HCT116 (cell line): ENCODE measurements at regions not wholly inside any gene's neighbourhood (a gene's known extent, or its start where the extent isn't known, plus 50 kb on each side); places are given as distances from the start of the nearest gene placed in this dataset.

ENCODE experiments used
- CTCF ChIP-seq, 3 experiments: fragments of 200-600 bp in 1 of 3; sonication (generic) in 1 of 3; IDR thresholded peaks in 2 of 3; conservative IDR thresholded peaks in 1 of 3; 2 replicates each; pipeline ENCODE4 v1.5.1; 2012 to 2017; ENCODE audit warnings: low read depth in 2 of 3, low read length in 2 of 3, antibody characterized with exemption in 1 of 3, borderline replicate concordance in 1 of 3, control low read depth in 1 of 3, mild to moderate bottlenecking in 1 of 3, mixed read lengths in 1 of 3, mixed run types in 1 of 3, moderate library complexity in 1 of 3; ENCODE audit not compliant: insufficient read depth in 1 of 3
- POLR2A ChIP-seq: IDR thresholded peaks from 2 replicates; pipeline ENCODE4 v1.7.0; 2011; ENCODE audit warnings: borderline replicate concordance; ENCODE audit not compliant: insufficient read depth, insufficient read length; ENCODE audit errors: extremely low read depth
- POLR2AphosphoS5 ChIP-seq: IDR thresholded peaks from 2 replicates; pipeline ENCODE4 v1.6.1; 2011; ENCODE audit warnings: mild to moderate bottlenecking, low read depth, low read length, moderate library complexity
- SIN3A ChIP-seq: IDR thresholded peaks from 2 replicates; pipeline ENCODE4 v1.6.1; 2012; ENCODE audit warnings: low read depth

GRCh38 chr20:53844259-53844658 is 226.1 kb downstream of the BCAS1 start:
- no peak for TF ChIP-seq POLR2A
- no peak for TF ChIP-seq CTCF (IDR thresholded peaks at IDR 0.05 in 2 of 3, conservative IDR thresholded peaks at IDR 0.05 in 1 of 3; ENCODE audit: borderline replicate concordance in 1 of 3, insufficient read depth in 1 of 3, low read depth in 2 of 3, low read length in 2 of 3)
- no peak for TF ChIP-seq SIN3A
- no peak for TF ChIP-seq POLR2AphosphoS5
